ENCODE measurements at regions not wholly inside any gene's neighbourhood (a gene's known extent, or its start where the extent isn't known, plus 50 kb on each side); places are given as distances from the start of the nearest gene placed in this dataset.

DNA sequence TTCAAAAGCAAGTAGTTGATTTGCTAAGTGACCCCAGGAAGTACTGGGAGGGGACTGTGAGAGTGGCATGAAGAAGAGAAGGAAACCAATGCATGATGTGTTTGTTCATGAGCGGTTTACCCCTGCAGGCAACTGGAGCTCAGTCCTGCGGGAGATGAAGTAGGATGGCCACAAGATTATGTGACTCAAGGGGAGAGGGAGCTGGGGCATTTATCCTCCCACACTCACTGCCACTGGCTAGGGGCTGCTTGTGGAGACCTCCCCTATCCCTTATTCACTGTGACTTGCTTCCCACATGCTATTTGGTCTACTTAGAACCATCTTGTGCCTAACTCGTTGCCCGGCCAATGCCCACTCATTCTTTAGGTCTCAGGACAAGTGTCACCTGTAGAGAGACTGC lies 60.6 kb upstream of the TRIO start:
- Mint-ChIP-seq H3K9me3 (peaks cover 8% of the 10 kb centered on the region), H3K27ac (no peak overlapping the region), H3K4me1 (no peaks in the 10 kb centered on the region), H3K4me3 (no peak overlapping the region), H3K36me3 (no peaks in the 10 kb centered on the region), H3K27me3 (ENCODE audit: low read depth) (no peaks in the 10 kb centered on the region)
- POLR2A ChIA-PET: no interaction called here
- DNase-seq (ENCODE audit: low spot score): no peak
- CTCF ChIA-PET: no interaction called here
- ATAC-seq: no peak
- TF ChIP-seq ZNF423 (CRISPR knock-in tag; IDR thresholded peaks at IDR 0.05): no peak
- TF ChIP-seq, protein P1, sequence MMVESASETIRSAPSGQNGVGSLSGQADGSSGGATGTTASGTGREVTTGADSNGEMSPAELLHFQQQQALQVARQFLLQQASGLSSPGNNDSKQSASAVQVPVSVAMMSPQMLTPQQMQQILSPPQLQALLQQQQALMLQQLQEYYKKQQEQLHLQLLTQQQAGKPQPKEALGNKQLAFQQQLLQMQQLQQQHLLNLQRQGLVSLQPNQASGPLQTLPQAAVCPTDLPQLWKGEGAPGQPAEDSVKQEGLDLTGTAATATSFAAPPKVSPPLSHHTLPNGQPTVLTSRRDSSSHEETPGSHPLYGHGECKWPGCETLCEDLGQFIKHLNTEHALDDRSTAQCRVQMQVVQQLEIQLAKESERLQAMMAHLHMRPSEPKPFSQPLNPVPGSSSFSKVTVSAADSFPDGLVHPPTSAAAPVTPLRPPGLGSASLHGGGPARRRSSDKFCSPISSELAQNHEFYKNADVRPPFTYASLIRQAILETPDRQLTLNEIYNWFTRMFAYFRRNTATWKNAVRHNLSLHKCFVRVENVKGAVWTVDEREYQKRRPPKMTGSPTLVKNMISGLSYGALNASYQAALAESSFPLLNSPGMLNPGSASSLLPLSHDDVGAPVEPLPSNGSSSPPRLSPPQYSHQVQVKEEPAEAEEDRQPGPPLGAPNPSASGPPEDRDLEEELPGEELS (CRISPR knock-in tag; IDR thresholded peaks at IDR 0.05): no peak
- no peak for TF ChIP-seq JAZF1 (CRISPR knock-in tag; IDR thresholded peaks at IDR 0.05)
- TF ChIP-seq, protein P2, sequence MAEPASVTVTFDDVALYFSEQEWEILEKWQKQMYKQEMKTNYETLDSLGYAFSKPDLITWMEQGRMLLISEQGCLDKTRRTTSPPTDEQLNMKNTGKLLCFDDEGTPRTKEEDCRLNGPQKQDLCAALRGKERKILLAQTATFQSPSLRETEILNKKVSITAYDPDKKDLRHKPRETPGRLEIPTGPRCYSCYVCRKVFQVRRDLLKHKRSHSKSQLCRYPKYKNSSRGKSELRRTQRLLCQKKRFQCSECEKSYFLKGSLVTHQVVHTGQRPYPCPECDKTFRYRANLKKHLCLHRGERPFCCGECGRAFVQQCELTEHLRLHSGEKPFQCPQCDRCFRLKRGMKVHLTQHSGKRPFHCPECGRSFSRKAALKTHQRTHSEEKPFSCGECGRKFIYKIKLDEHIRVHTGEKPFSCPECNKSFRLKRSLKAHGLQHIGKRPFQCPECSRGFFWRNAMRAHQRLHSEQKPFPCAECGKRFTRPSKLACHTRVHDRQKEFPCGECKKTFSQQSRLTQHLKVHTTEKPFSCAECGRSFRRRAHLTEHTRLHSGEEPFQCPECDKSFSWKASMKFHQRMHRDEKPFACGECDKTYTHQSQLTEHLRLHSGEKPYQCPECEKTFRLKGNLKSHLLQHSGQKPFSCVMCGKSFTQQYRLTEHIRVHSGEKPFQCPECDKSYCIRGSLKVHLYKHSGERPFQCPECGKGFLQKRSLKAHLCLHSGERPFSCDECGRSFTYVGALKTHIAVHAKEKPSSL (CRISPR knock-in tag; conservative IDR thresholded peaks at IDR 0.05): no peak
- TF ChIP-seq, protein P3, sequence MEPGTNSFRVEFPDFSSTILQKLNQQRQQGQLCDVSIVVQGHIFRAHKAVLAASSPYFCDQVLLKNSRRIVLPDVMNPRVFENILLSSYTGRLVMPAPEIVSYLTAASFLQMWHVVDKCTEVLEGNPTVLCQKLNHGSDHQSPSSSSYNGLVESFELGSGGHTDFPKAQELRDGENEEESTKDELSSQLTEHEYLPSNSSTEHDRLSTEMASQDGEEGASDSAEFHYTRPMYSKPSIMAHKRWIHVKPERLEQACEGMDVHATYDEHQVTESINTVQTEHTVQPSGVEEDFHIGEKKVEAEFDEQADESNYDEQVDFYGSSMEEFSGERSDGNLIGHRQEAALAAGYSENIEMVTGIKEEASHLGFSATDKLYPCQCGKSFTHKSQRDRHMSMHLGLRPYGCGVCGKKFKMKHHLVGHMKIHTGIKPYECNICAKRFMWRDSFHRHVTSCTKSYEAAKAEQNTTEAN (CRISPR knock-in tag; IDR thresholded peaks at IDR 0.05): no peak
- TF ChIP-seq, protein P4, sequence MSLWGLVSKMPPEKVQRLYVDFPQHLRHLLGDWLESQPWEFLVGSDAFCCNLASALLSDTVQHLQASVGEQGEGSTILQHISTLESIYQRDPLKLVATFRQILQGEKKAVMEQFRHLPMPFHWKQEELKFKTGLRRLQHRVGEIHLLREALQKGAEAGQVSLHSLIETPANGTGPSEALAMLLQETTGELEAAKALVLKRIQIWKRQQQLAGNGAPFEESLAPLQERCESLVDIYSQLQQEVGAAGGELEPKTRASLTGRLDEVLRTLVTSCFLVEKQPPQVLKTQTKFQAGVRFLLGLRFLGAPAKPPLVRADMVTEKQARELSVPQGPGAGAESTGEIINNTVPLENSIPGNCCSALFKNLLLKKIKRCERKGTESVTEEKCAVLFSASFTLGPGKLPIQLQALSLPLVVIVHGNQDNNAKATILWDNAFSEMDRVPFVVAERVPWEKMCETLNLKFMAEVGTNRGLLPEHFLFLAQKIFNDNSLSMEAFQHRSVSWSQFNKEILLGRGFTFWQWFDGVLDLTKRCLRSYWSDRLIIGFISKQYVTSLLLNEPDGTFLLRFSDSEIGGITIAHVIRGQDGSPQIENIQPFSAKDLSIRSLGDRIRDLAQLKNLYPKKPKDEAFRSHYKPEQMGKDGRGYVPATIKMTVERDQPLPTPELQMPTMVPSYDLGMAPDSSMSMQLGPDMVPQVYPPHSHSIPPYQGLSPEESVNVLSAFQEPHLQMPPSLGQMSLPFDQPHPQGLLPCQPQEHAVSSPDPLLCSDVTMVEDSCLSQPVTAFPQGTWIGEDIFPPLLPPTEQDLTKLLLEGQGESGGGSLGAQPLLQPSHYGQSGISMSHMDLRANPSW (CRISPR knock-in tag; conservative IDR thresholded peaks at IDR 0.05; ENCODE audit: low read depth): no peak
- TF ChIP-seq, protein P5, sequence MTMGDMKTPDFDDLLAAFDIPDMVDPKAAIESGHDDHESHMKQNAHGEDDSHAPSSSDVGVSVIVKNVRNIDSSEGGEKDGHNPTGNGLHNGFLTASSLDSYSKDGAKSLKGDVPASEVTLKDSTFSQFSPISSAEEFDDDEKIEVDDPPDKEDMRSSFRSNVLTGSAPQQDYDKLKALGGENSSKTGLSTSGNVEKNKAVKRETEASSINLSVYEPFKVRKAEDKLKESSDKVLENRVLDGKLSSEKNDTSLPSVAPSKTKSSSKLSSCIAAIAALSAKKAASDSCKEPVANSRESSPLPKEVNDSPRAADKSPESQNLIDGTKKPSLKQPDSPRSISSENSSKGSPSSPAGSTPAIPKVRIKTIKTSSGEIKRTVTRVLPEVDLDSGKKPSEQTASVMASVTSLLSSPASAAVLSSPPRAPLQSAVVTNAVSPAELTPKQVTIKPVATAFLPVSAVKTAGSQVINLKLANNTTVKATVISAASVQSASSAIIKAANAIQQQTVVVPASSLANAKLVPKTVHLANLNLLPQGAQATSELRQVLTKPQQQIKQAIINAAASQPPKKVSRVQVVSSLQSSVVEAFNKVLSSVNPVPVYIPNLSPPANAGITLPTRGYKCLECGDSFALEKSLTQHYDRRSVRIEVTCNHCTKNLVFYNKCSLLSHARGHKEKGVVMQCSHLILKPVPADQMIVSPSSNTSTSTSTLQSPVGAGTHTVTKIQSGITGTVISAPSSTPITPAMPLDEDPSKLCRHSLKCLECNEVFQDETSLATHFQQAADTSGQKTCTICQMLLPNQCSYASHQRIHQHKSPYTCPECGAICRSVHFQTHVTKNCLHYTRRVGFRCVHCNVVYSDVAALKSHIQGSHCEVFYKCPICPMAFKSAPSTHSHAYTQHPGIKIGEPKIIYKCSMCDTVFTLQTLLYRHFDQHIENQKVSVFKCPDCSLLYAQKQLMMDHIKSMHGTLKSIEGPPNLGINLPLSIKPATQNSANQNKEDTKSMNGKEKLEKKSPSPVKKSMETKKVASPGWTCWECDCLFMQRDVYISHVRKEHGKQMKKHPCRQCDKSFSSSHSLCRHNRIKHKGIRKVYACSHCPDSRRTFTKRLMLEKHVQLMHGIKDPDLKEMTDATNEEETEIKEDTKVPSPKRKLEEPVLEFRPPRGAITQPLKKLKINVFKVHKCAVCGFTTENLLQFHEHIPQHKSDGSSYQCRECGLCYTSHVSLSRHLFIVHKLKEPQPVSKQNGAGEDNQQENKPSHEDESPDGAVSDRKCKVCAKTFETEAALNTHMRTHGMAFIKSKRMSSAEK (CRISPR knock-in tag; IDR thresholded peaks at IDR 0.05; ENCODE audit: borderline replicate concordance): no peak
- TF ChIP-seq, protein P6, sequence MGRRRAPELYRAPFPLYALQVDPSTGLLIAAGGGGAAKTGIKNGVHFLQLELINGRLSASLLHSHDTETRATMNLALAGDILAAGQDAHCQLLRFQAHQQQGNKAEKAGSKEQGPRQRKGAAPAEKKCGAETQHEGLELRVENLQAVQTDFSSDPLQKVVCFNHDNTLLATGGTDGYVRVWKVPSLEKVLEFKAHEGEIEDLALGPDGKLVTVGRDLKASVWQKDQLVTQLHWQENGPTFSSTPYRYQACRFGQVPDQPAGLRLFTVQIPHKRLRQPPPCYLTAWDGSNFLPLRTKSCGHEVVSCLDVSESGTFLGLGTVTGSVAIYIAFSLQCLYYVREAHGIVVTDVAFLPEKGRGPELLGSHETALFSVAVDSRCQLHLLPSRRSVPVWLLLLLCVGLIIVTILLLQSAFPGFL (CRISPR knock-in tag; IDR thresholded peaks at IDR 0.05; ENCODE audit: borderline replicate concordance): no peak
- TF ChIP-seq, protein P7, sequence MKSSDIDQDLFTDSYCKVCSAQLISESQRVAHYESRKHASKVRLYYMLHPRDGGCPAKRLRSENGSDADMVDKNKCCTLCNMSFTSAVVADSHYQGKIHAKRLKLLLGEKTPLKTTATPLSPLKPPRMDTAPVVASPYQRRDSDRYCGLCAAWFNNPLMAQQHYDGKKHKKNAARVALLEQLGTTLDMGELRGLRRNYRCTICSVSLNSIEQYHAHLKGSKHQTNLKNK (CRISPR knock-in tag; IDR thresholded peaks at IDR 0.05): no peak
- no peak for TF ChIP-seq SOX15 (CRISPR knock-in tag; IDR thresholded peaks at IDR 0.05)
- TF ChIP-seq NR3C1 (CRISPR knock-in tag; conservative IDR thresholded peaks at IDR 0.05; ENCODE audit: low read depth): no peak

All from WTC11 (cell line).